ENCODE measurements at regions not wholly inside any gene's neighbourhood (a gene's known extent, or its start where the extent isn't known, plus 50 kb on each side); places are given as distances from the start of the nearest gene placed in this dataset.

- TF ChIP-seq CTCF (IDR thresholded peaks at IDR 0.05) (no peak), EZH2 (IDR thresholded peaks at IDR 0.05) (no peak)
Measured at GRCh38 chr2:116810071-116810470, 1004.4 kb upstream of the DDX18 start.

Measured in neural progenitor cell (in vitro differentiated cells).